Kidney tubule cell (primary cell): ENCODE measurements at regions not wholly inside any gene's neighbourhood (a gene's known extent, or its start where the extent isn't known, plus 50 kb on each side); places are given as distances from the start of the nearest gene placed in this dataset.
"Not testable (repeated sequence)": the region's sequence is repeated elsewhere in the genome, so short reads cannot be mapped to it uniquely, and the experiment has no call there.

Experiments used
- DNase-seq: peaks from one replicate; pipeline ENCODE4 v3.0.0-alpha.2; 2018; ENCODE audit warnings: low spot score

DNA sequence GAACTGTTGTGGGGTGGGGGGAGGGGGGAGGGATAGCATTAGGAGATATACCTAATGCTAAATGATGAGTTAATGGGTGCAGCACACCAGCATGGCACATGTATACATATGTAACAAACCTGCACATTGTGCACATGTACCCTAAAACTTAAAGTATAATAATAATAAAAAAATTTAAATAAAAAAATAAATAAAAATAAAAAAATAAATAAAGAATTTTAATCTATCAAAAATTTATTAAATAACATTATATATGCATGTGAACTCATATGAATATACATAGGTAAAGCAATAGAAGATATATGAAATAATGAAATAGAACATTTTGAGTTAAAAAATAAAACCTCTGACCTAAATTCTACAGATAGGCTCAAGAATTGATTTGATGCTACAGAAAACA lies 764.2 kb upstream of the LRATD1 start:
- not testable (repeated sequence) for DNase-seq

- DNase-seq, result no peak
Measured at GRCh38 chr2:13876491-13877037, 756.0 kb upstream of the LRATD1 start.

DNA sequence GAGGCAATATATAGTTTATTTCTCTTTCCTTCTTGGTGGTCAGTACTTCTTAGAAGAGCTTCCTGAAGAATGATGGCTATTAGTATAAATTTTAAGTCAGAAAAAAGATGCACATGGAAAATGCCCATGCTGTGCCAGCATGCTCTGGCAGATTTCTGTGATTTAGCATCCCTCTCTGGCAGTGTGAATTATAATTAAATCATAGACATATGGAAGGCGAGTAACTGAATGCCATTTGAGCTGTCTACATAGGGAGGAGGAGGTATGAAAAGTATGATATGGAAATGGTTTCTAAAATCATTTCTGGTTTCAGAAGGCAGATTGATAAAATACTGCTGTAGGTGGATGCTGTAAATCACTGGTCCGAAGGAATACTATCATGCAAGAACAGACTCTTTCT lies 754.9 kb upstream of the LRATD1 start:
- DNase-seq, result no peak

- no peak for DNase-seq
Measured at GRCh38 chr2:13884291-13884976, 748.1 kb upstream of the LRATD1 start.

DNA sequence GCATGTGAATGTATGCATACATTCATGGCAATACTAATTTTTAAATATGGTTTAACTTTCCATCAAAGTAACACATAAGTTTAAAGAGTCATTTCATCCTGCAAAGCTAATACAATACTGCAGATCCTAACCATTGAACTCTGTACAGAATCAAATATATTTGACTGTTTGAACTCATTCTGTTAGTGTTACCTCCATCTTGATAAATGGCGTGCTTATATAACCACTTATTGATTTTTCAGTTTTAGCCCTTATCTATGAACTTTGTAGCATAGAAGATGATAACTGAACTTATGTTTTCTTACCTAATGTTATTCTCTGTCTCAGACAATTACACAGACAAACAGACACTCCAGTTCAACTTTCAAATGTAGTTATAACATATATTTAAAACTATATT lies 731.0 kb upstream of the LRATD1 start:
- DNase-seq, result no peak

DNA sequence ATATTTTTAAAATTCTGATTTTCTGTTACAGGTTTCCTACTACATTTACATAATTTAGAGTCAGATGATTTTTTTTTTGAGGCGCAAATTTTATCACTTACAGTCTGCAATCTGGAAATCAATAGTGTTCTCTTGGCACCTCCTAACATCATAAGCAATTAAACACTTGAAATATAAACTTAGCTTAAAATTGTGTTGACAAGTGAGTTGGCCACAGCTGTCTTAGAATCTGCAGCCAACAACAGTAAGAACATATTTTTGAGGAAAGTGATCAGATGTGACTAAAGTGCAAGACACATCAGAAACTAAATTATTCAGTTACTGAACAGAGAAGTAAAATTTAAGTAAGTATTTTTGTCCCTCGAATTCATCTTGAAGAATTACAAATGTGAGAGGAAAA lies 726.7 kb upstream of the LRATD1 start:
- DNase-seq, result no peak

DNA sequence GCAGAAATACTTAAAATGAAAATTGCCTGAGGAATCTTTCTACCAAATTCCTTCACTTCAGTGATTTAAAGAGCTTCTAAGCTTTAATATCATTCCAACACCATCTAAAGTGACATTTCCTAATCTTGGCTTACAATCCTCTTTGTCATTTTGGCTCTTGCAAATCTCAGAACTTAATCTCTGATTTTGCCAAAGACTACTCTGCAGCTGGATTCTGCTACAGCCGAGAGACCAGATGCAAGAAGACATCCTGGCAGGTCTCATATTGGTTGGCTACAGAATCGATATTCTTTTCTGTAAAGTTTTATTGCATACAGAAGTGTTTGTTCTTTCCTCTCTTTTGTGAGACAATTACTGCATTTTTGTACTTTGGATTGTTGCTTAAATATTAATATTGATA lies 716.5 kb upstream of the LRATD1 start:
- DNase-seq, result no peak

DNA sequence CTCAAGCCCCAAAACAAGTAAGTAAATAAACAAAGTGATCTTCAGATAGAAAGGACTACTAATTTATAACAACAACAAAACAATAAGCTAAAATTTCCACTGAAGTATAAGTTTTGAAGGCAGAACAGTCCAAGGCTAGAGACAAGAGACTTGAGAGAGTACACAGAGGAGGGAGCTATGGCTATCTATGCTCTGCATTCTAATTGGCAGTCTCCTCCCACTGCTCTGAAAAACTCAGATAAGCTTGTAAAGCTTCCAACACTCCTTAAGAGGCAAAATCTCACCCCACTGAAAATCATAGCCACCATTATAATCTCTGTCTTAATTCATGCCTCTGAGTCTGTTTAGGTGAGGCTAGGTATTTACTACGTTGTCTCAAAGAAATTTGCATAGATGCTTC lies 714.6 kb upstream of the LRATD1 start:
- no peak for DNase-seq

GRCh38 chr2:13919981-13920382 lies 712.5 kb upstream of the LRATD1 start:
- peak; percentile 31 for DNase-seq

- no peak for DNase-seq
Measured at GRCh38 chr2:13921245-13921644, 711.3 kb upstream of the LRATD1 start.

GRCh38 chr2:13923823-13924222 lies 708.7 kb upstream of the LRATD1 start:
- DNase-seq, result no peak

DNA sequence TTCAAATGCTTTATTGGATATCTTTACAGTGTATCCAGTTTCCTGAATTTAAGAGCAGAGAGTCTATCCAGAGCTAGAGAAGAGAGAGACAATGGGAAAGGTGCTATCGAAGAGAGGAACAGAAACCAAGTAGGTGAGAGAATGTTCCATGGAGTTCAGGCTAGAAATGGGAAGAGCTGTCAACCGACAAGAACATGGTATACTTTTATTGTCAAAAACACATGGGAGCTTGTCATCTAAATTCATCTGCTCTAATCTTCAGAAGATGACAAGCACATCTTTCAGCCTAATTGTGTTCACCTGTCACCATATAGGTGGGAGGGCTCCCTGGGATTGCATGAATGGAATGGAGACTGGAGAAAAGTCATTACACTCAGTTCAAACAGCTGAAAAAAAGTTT lies 690.4 kb upstream of the LRATD1 start:
- DNase-seq, result no peak

GRCh38 chr2:13950761-13951160 lies 681.8 kb upstream of the LRATD1 start:
- DNase-seq, result no peak

DNA sequence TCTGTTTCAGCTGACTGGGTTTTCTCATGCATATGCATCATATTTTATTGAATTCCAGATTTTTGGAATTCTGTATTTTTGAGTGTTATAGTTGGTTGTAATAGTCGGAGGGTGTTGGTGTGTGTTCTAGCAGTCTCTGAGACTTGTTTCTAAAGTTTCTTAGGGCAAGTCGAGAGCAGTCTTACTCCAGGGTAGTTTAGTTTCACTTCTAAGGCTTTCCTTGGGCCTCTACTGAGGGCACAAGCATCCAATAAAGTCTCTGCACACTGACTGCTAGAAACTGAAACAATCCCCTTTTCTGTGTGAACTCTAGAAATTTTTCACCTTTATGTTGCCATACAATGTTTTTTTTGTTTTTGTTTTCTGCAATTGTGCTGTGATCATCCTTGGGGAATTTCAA lies 663.7 kb upstream of the LRATD1 start:
- DNase-seq, result no peak

DNA sequence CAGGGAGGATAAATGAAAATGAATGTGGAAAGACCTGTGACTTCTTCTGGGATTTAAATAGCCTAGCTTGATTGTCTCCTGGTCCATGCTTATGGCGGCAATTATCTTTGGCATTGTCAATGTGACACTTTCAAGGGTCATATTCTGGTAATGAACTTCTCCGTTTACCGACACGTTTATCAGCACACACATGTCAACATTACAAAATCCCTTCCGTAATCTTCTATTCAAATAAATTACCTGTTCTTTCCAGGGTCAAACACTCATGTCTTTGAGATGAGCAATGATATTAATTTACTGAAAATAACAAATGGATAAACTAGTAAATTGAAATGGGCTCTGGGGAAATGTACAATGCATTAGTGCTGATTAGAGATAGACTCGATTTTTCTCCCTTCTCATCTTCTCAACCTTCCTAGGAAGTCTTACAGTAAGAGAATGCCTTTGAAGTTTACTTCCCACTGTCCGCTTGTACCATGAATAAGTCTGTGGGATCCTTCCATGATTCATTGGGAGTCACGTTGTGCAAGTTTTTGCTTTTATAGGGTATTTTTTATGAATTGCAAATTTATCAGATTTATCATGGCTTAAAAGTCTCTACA lies 646.3 kb upstream of the LRATD1 start:
- no peak for DNase-seq

GRCh38 chr2:13996527-13996926 lies 636.0 kb upstream of the LRATD1 start:
- DNase-seq, result no peak

- no peak for DNase-seq
Measured at GRCh38 chr2:14011190-14011589, 621.3 kb upstream of the LRATD1 start.

DNA sequence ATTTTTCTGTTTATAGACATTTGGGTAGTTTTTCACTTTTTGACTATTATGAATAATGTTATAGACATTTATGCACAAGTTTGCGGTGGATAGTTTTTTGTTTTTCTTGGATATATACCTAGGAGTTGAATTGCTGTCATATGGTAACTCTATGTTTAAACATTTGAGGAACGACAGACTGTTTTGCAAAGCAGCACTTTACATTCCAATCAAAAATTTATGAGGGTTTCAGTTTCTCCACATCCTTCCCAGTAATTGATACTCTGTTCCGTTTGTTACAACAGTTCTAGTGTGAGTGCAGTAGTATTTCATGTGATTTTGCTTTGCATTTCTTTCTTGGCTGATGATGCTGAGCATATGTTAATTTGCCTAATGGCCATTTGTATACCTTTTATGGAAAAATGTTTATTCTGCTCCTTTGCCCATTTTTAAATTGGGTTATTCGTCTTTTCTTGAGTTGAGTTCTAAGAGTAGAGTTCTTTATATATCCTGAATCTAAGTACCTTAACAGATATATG lies 617.3 kb upstream of the LRATD1 start:
- no peak for DNase-seq

DNA sequence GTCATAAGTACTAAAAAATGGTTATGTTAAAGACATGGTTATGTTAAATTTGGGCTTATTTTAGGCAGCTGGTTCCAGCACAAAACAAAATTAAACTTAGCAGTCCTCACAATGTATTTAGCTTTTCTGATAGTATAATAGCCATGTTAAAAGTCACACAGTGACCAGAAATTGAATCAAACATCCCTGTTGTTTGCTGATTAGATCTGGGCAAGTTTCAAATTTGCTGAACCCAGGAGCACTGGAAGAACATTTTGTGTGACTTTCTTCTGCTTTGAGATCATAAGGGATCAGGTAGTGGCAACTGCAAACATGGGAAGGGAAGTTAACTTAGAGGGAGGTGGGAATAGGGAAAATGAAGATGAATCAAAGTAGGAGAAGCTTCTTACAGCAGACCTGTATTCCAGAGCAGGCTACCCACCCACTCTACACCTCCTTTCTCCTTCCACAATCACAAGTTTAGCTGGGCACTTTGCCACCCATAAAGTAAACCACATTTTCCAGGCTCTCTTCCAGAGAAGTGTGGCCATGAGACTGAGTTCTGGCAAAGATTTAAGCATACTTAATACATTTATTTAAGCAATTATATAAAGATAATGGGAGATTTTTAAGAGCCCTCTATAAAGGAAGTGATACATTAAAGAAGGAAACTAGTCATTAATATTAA lies 616.1 kb upstream of the LRATD1 start:
- DNase-seq, result no peak

GRCh38 chr2:14018620-14019019 lies 613.9 kb upstream of the LRATD1 start:
- no peak for DNase-seq

DNA sequence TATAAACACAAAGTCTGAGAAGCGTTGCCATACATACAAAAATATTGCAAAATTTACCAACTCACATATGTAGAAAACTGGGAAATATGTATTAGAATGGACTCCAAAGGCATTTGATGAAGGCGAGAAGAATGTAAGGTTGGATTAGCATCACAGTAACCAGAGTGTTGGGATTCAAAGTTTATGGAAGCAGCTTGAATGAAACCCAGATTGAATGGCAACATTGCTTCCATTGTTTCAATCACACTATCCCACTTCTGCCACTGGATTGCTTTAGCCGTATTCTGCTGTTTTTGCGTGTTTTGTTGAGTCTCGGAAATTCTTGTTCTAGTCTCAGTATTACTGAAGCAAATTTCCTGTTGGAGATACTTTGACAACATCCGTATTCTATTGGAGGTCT lies 609.0 kb upstream of the LRATD1 start:
- DNase-seq, result no peak

GRCh38 chr2:14039134-14039533 lies 593.4 kb upstream of the LRATD1 start:
- DNase-seq, result no peak

DNA sequence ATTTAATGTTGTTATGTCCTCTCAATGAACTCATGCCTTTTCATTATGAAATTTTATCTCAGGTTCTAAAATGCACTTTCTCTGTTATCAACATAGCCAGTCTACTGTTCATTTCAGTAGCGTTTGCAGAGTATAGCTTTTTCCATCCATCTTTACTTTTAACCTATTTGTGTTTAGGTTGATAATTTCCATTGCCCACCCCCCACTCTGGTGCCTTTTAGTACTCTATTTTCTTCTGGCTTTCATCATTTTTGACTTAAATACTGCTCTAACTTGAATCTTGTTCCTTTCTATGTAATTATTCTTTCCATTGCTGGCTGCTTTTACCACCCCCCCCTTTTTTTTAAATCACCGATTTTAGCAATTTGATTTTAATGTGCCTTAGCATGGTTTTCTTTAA lies 585.0 kb upstream of the LRATD1 start:
- no peak for DNase-seq
